Right atrium auricular region (tissue), 2 donors: ENCODE measurements at regions not wholly inside any gene's neighbourhood (a gene's known extent, or its start where the extent isn't known, plus 50 kb on each side); places are given as distances from the start of the nearest gene placed in this dataset.

Experiments used
- DNase-seq: peaks from one replicate; pipeline ENCODE4 v3.0.0-alpha.2; 2019; ENCODE audit warnings: low spot score
- H3K27ac ChIP-seq, 2 donors: fragments of 200-600 bp; sonication (generic); 1 replicate in 1 of 2; 2 replicates in 1 of 2; pipeline ENCODE4 v1.5.1; 2016 to 2019
- H3K27me3 ChIP-seq, 2 donors: fragments of 200-600 bp; sonication (generic); one replicate each; pipeline versions ENCODE4 v1.5.1 to v1.6.0; 2017 to 2019
- H3K36me3 ChIP-seq: fragments of 200-600 bp; sonication (generic); one replicate; pipeline ENCODE4 v1.5.1; 2016
- H3K4me1 ChIP-seq, 2 donors: fragments of 200-600 bp; sonication (generic); one replicate each; pipeline versions ENCODE4 v1.5.1 to v1.6.0; 2017 to 2019
- H3K4me3 ChIP-seq, 2 donors: fragments of 200-600 bp; sonication (generic); 1 replicate in 1 of 2; 2 replicates in 1 of 2; pipeline ENCODE4 v1.5.1; 2017 to 2019; ENCODE audit warnings: mild to moderate bottlenecking in 1 of 2, moderate library complexity in 1 of 2
- H3K9me3 ChIP-seq, 2 donors: fragments of 200-600 bp; sonication (generic); one replicate each; pipeline ENCODE4 v1.5.1; 2019
- CTCF ChIP-seq, 2 donors: fragments of 200-600 bp; sonication (generic); IDR thresholded peaks; one replicate each; pipeline ENCODE4 v1.5.1; 2019; ENCODE audit warnings: antibody characterized with exemption in 2 of 2

DNA sequence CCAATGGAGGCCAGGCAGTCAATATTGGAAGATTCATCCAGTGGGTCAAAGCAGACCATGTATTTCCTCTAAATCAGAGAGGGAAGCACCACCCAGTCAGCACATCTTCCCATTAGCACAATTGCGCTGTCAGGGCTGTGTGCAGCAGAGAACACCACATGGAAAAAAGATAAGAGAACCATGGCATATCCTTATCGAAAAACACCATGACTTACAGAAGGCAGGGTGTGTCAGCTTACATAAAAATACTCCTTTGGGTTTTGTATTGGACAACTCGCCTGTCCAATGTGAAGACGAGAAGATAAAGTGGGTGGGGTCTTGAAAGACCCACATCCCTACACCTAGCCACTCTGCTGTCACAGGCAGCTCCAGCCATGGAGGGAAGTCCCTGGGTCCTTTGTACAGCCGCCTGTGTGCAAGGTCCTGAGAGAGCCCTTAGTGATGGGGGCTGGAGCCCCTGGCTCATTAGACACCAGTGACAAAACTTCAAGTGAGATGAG, 71.9 kb upstream of the SPATA31E1 start:
- Histone ChIP-seq H3K27ac (no peak overlapping the region), H3K9me3 (peaks cover 0 to 6% of the 10 kb centered on the region in 2 donors), H3K36me3 (no peaks in the 10 kb centered on the region), H3K4me3 (no peak overlapping the region), H3K4me1 (no peaks in the 10 kb centered on the region), H3K27me3 (no peaks in the 10 kb centered on the region)
- TF ChIP-seq CTCF (IDR thresholded peaks at IDR 0.05), result no peak
- no peak for DNase-seq

GRCh38 chr9:87812375-87813118, 70.1 kb upstream of the SPATA31E1 start:
- Histone ChIP-seq H3K4me3 (no peak overlapping the region), H3K4me1 (peaks cover 0 to 6% of the 10 kb centered on the region in 2 donors), H3K36me3 (no peaks in the 10 kb centered on the region), H3K27me3 (no peaks in the 10 kb centered on the region), H3K9me3 (peaks cover 0 to 6% of the 10 kb centered on the region in 2 donors), H3K27ac (no peak overlapping the region)
- no peak for DNase-seq
- TF ChIP-seq CTCF (IDR thresholded peaks at IDR 0.05), result peak; percentile 70 to 95

- no peak for DNase-seq
- no peak for TF ChIP-seq CTCF (IDR thresholded peaks at IDR 0.05)
- no peak overlapping the region for H3K27ac ChIP-seq
- H3K4me1 ChIP-seq, result peaks cover 0 to 6% of the 10 kb centered on the region in 2 donors
- no peaks in the 10 kb centered on the region for H3K27me3 ChIP-seq
- no peak overlapping the region for H3K4me3 ChIP-seq
- H3K36me3 ChIP-seq, result no peaks in the 10 kb centered on the region
- H3K9me3 ChIP-seq, result peaks cover 0 to 3% of the 10 kb centered on the region in 2 donors
Observed at GRCh38 chr9:87813119-87813463, 69.6 kb upstream of the SPATA31E1 start.

DNA sequence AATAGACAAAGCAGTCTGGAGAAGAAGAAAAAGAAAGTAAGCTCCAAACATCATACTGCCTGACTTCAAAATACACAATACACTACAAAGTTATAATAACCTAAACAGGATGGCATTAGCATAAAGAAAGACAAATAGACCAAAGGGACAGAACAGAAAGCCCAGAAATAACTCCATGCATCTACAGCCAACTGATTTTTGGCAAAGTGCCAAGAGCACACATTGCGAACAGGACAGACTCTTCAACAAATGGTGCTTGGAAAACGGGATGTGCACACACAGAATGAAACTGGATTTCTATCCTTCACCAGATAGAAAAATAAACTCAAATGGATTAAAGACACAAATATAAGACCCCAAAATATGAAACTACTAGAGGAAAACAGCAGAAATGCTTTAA, 66.6 kb upstream of the SPATA31E1 start:
- Histone ChIP-seq H3K27ac (no peak overlapping the region), H3K4me3 (no peak overlapping the region), H3K27me3 (no peaks in the 10 kb centered on the region), H3K9me3 (no peaks in the 10 kb centered on the region), H3K4me1 (peaks cover 0 to 6% of the 10 kb centered on the region in 2 donors), H3K36me3 (no peaks in the 10 kb centered on the region)
- no peak for TF ChIP-seq CTCF (IDR thresholded peaks at IDR 0.05)
- no peak for DNase-seq

DNA sequence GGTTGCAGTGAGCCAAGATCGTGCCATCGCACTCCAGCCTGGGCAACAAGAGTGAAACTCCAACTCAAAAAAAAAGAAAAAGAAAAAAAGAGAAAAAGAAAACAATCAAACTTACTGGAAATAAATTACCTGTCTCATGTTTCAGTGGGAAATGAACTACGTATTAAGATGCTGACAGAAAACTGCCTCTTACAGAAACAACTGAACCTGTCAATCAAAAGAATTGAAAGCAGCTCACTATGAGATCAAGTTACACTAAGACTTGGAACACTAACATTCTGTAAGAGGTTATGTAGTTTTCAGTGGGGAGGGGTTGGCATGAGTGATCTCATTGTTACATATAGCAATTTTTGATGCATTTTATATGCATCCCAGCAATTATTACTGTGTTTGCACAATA, 64.4 kb upstream of the SPATA31E1 start:
- Histone ChIP-seq H3K27me3 (no peaks in the 10 kb centered on the region), H3K4me3 (no peak overlapping the region), H3K4me1 (peaks cover 0 to 6% of the 10 kb centered on the region in 2 donors), H3K9me3 (no peaks in the 10 kb centered on the region), H3K27ac (no peak overlapping the region), H3K36me3 (no peaks in the 10 kb centered on the region)
- TF ChIP-seq CTCF (IDR thresholded peaks at IDR 0.05), result no peak
- no peak for DNase-seq
